H1 (cell line): ENCODE measurements at regions not wholly inside any gene's neighbourhood (a gene's known extent, or its start where the extent isn't known, plus 50 kb on each side); places are given as distances from the start of the nearest gene placed in this dataset.

Experiments
- TAF1 ChIP-seq: IDR thresholded peaks from 2 replicates; pipeline ENCODE4 v1.6.1; 2011; ENCODE audit warnings: mild to moderate bottlenecking, low read depth, low read length
- USF2 ChIP-seq: IDR thresholded peaks from 2 replicates; pipeline ENCODE4 v1.6.1; 2011; ENCODE audit warnings: low read length, improper control_type of control experiment
- TF ChIP-seq, protein P1 (sequence below): IDR thresholded peaks from 2 replicates; pipeline ENCODE4 v1.6.1; 2012; ENCODE audit warnings: inconsistent platforms

DNA sequence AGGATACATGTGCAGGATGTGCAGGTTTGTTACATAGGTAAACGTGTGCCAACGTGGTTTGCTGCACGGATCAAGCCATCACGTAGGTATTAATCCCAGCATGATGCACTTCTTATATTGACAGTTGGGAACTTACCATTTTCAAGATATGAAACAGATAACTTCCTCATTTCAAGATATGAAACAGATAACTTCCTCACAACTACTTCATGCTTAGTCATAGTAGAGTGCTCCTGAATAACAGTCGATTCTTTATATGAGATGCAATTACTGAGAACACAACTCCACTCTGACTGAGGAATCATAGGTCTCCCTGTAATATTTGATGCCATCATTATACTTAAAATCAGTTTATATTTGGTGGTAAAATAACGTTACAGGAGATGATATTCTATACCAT lies 1124.3 kb downstream of the AMY1C start (continued):
- TF ChIP-seq TAF1 (no peak), USF2 (no peak)
- TF ChIP-seq, protein P1, sequence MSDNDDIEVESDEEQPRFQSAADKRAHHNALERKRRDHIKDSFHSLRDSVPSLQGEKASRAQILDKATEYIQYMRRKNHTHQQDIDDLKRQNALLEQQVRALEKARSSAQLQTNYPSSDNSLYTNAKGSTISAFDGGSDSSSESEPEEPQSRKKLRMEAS, result no peak
